DND-41 (cell line): ENCODE measurements at regions not wholly inside any gene's neighbourhood (a gene's known extent, or its start where the extent isn't known, plus 50 kb on each side); places are given as distances from the start of the nearest gene placed in this dataset.

Source experiments
- EZH2 ChIP-seq: IDR thresholded peaks from 3 replicates; pipeline ENCODE4 v1.6.1; 2012; ENCODE audit warnings: borderline replicate concordance, low read depth, mild to moderate bottlenecking, moderate library complexity, low read length, inconsistent platforms; ENCODE audit not compliant: severe bottlenecking
- TF ChIP-seq, protein P1 (sequence below): IDR thresholded peaks from 2 replicates; pipeline ENCODE4 v1.5.1; 2012; ENCODE audit warnings: borderline replicate concordance, low read length, moderate library complexity, mild to moderate bottlenecking; ENCODE audit not compliant: poor library complexity, severe bottlenecking; ENCODE audit errors: extremely low read depth

DNA sequence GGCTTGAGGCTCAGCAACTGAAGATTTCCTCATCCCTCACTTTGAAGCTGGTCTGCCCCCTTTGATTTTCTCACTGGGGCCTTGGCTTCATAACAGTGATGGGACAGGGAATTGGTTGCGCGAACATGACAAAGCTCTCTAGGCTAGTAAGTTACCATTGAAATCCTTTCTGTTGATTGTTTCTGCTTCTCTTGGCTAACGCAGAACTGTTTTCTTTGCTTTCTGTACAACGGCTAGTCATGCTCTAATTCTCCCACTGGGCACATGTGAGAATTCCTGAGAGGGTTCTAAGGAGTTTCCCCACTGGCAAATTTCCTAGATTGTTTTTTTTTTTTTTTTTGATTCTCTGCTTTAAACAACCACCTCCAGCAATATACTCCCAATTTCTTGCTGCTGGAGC is 738.6 kb downstream of the PCDH7 start:
- TF ChIP-seq, protein P1, sequence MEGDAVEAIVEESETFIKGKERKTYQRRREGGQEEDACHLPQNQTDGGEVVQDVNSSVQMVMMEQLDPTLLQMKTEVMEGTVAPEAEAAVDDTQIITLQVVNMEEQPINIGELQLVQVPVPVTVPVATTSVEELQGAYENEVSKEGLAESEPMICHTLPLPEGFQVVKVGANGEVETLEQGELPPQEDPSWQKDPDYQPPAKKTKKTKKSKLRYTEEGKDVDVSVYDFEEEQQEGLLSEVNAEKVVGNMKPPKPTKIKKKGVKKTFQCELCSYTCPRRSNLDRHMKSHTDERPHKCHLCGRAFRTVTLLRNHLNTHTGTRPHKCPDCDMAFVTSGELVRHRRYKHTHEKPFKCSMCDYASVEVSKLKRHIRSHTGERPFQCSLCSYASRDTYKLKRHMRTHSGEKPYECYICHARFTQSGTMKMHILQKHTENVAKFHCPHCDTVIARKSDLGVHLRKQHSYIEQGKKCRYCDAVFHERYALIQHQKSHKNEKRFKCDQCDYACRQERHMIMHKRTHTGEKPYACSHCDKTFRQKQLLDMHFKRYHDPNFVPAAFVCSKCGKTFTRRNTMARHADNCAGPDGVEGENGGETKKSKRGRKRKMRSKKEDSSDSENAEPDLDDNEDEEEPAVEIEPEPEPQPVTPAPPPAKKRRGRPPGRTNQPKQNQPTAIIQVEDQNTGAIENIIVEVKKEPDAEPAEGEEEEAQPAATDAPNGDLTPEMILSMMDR: no peak
- no peak for TF ChIP-seq EZH2
